ENCODE measurements at regions not wholly inside any gene's neighbourhood (a gene's known extent, or its start where the extent isn't known, plus 50 kb on each side); places are given as distances from the start of the nearest gene placed in this dataset.
A peak's percentile ranks its signal among the peaks of the same experiment; 100 is the strongest.

GRCh38 chr9:115845648-115846312 lies 307.8 kb upstream of the PAPPA start:
- Histone ChIP-seq H3K4me1 (ENCODE audit: control insufficient read depth, extremely low read depth, insufficient read depth, low read length) (peaks cover 10% of the 10 kb centered on the region), H3K27ac (ENCODE audit: control insufficient read depth, insufficient read depth, low read length) (no peak overlapping the region), H3K4me3 (ENCODE audit: control insufficient read depth in 2 of 3, extremely low read depth in 1 of 3, insufficient read depth in 2 of 3, low read depth in 1 of 3, low read length in 3 of 3) (no peak overlapping the region), H3K4me2 (ENCODE audit: control insufficient read depth, extremely low read depth, insufficient read depth, low read depth, low read length) (no peak overlapping the region), H2AFZ (ENCODE audit: control insufficient read depth, low read length) (no peak overlapping the region), H3K9me3 (ENCODE audit: control insufficient read depth, low read depth, low read length) (no peaks in the 10 kb centered on the region), H3K79me2 (ENCODE audit: control insufficient read depth, insufficient read depth, low read length) (no peaks in the 10 kb centered on the region), H3K36me3 (ENCODE audit: control insufficient read depth in 2 of 2, extremely low read depth in 1 of 2, insufficient read depth in 2 of 2, low read length in 2 of 2) (no peaks in the 10 kb centered on the region), H3K9ac (ENCODE audit: control insufficient read depth, extremely low read depth, insufficient read depth, low read length) (no peak overlapping the region), H3K27me3 (ENCODE audit: control insufficient read depth, extremely low read depth, insufficient read depth, low read length) (no peaks in the 10 kb centered on the region), H4K20me1 (ENCODE audit: control insufficient read depth, extremely low read depth, insufficient read depth, low read length) (no peaks in the 10 kb centered on the region), H3K9me1 (ENCODE audit: control insufficient read depth, extremely low read depth, insufficient read depth, low read length) (no peaks in the 10 kb centered on the region)
- FAIRE-seq (peak; percentile 13), DNase-seq (ENCODE audit: low read depth, low spot score) (no peak)
- no peak for TF ChIP-seq EZH2 (IDR thresholded peaks at IDR 0.05; ENCODE audit: low read length)
- TF ChIP-seq CTCF (optimal IDR thresholded peaks at IDR 0.05 in 1 of 3, IDR thresholded peaks at IDR 0.05 in 1 of 3, conservative IDR thresholded peaks at IDR 0.05 in 1 of 3; ENCODE audit: extremely low read depth in 1 of 3, insufficient read depth in 2 of 3, low read length in 3 of 3): no peak
- dilution Hi-C loops (cut with MboI; ENCODE audit: extremely low pct_ligation_motif_present, low sequenced_read_pairs): no loop called here

- dilution Hi-C loops (cut with MboI; ENCODE audit: extremely low pct_ligation_motif_present, low sequenced_read_pairs): no loop called here
- no peak overlapping the region for H3K4me3 ChIP-seq (ENCODE audit: control insufficient read depth in 2 of 3, extremely low read depth in 1 of 3, insufficient read depth in 2 of 3, low read depth in 1 of 3, low read length in 3 of 3)
- no peak overlapping the region for H2AFZ ChIP-seq (ENCODE audit: control insufficient read depth, low read length)
- DNase-seq (ENCODE audit: low read depth, low spot score) (no peak), FAIRE-seq (no peak)
- TF ChIP-seq EZH2 (IDR thresholded peaks at IDR 0.05; ENCODE audit: low read length): no peak
- no peak for TF ChIP-seq CTCF (optimal IDR thresholded peaks at IDR 0.05 in 1 of 3, IDR thresholded peaks at IDR 0.05 in 1 of 3, conservative IDR thresholded peaks at IDR 0.05 in 1 of 3; ENCODE audit: extremely low read depth in 1 of 3, insufficient read depth in 2 of 3, low read length in 3 of 3)
- H3K9me3 ChIP-seq (ENCODE audit: control insufficient read depth, low read depth, low read length): no peaks in the 10 kb centered on the region
- no peaks in the 10 kb centered on the region for H3K9me1 ChIP-seq (ENCODE audit: control insufficient read depth, extremely low read depth, insufficient read depth, low read length)
- H3K27me3 ChIP-seq (ENCODE audit: control insufficient read depth, extremely low read depth, insufficient read depth, low read length): no peaks in the 10 kb centered on the region
- peaks cover 11% of the 10 kb centered on the region for H3K4me1 ChIP-seq (ENCODE audit: control insufficient read depth, extremely low read depth, insufficient read depth, low read length)
- no peaks in the 10 kb centered on the region for H4K20me1 ChIP-seq (ENCODE audit: control insufficient read depth, extremely low read depth, insufficient read depth, low read length)
- H3K36me3 ChIP-seq (ENCODE audit: control insufficient read depth in 2 of 2, extremely low read depth in 1 of 2, insufficient read depth in 2 of 2, low read length in 2 of 2): no peaks in the 10 kb centered on the region
- no peak overlapping the region for H3K27ac ChIP-seq (ENCODE audit: control insufficient read depth, insufficient read depth, low read length)
- no peaks in the 10 kb centered on the region for H3K79me2 ChIP-seq (ENCODE audit: control insufficient read depth, insufficient read depth, low read length)
- no peak overlapping the region for H3K4me2 ChIP-seq (ENCODE audit: control insufficient read depth, extremely low read depth, insufficient read depth, low read depth, low read length)
- no peak overlapping the region for H3K9ac ChIP-seq (ENCODE audit: control insufficient read depth, extremely low read depth, insufficient read depth, low read length)
Observed at GRCh38 chr9:115847216-115847615, 306.4 kb upstream of the PAPPA start.
